HUDEP-2 (cell line): ENCODE measurements at regions not wholly inside any gene's neighbourhood (a gene's known extent, or its start where the extent isn't known, plus 50 kb on each side); places are given as distances from the start of the nearest gene placed in this dataset.
"Not testable (repeated sequence)": the region's sequence is repeated elsewhere in the genome, so short reads cannot be mapped to it uniquely, and the experiment has no call there.

Source experiments
- DNase-seq, 76 experiments: peaks; one replicate each; lab custom pipeline; 2025; ENCODE audit not compliant: unreplicated experiment in 76 of 76; lab: John Stamatoyannopoulos, UW

DNA sequence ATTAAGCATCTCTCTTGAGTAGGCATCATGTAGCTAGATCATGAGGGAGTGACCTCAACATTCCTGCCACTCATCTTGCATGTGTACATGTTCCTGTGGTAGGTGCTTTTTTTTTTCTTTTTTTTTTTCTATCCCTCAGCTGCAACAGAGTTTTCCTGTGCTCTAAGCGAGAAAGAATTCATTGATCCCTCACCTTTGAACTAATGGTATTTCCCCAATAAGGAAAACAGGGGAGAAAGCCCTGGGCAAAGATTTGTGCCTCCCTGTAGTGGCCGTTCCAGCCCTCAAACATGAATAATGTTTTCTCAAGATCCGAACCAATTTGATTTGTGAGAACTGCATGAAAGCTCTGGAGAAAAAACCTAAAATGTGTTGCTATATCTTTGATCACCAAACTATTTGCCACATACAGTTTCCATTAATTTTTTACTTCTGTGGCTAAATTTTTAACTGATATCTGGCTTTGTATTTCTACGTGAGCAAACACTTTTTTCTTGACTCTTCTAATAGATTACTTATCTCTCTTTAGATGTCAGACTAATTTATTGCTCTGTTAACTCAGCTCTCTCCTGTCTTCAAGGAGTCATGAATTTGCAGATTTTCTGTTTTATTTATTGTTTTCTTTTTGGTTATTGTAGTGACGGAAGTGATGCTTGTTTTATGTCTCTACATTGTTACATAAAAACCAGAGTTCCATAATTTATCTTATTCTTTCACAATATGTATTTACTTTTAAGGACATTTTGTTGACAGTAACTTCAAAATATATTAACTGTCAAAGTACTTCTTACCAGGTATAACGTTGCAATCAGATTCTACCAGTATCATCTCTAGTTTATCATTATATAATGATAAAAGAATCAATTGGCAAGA, 1396.5 kb downstream of the OTOL1 start:
- no peak for DNase-seq

DNA sequence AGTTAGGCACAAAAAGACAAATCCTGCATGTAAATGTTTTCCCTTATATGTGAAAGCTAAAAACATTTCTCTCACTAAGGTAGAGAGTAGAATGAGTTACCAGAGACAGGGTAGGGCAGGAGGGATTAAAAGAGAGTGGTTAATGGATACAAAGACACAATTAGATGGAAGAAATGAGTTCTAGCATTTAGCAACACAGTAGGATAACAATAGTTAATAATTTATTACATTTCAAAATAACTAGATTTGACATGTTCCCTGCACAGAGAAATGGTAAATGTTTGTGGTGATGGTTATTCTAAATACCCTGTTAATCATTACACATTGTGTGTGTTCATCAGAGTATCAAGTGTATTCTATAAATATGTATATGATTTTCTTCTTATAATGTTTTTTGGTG, 1400.7 kb downstream of the OTOL1 start:
- DNase-seq = no peak

DNA sequence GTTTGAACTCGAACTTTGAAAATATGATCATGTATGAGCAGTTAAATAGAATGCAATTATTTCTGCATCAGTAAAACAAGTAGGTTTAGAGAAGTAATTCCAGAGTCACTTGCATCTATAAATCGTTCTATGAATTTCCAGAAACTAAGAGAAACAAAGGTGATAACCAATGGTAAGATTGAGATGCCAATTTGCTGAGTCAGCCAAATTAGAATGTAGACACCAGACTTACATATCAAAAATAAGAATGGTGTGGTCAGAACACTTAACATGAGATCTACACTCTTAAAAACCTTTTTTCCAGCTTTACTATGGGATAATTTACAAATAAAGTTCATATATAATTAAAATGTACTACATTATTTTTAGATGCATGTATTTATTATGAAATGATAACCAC, 1435.9 kb downstream of the OTOL1 start:
- DNase-seq = no peak

DNA sequence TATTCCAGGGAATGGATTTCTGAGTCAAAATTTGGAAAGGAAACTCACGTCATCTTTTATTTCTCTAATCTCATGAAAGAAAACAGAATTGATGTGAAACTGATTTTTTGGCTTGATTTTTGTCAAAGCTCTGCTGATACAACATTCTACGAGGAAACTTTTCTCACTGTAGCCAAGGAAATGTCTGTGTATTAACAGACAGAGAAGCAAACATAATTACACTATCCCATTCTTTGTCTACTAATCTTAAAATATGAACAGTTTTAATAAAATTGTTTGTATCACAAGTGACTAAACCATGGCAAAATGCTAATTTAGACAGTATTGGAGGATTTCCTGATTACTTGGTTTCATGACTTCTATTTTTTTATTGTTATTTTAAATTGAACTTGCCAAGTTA, 1437.0 kb downstream of the OTOL1 start:
- DNase-seq = no peak

DNA sequence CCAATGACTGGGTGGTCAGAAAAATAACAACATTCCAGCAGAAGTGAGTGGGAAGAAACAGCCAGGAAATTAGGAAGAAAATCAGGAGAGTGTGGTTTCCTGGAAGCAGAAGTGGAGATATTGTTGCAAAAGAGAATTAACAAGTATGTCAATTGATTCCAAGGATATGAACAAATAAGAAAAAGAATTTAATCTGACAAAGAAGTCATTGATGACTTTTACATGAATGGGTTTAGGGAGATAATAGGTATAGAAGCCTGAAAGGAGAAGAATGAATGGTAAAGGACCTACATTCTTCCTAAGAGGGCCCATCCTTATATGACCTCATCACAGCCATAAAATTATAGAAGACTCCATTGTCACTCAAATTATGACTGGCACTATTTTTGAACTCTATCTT, 1440.1 kb downstream of the OTOL1 start:
- no peak for DNase-seq

DNA sequence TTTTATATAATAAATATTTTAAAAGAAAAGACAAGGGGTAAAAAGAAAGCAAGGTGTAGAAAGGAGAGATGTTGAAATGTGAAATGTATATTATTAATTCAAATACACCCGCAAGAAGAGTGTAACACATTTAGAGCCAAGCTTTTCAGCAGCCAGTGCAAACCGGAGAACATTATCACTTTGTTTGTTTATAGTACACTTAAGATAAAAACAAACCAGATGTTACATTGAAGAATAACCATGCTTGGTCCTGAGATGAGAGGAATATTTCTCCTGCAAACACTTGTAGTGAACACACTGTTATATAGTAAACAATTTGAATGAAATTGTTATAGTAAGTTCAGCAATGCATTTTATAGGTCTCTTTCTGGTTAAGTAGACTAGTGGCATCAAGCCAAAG, 1441.5 kb downstream of the OTOL1 start:
- no peak for DNase-seq

DNA sequence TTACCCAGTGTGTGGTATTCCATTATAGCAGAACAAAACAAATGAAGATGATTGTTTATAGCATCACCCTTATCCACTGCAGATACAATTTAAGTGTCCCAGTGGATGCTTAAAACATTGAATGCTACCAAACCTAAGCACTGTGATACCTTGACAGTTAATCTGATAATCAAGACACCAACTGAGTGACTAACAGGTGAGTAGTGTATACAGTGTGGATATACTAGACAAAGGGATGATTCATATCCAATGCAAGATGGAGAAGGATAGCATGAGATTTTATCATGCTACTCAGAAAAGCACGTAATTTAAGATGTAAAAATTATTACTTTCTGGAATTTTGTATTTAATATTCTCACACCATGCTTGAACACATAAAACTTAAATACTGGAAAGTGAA, 1449.0 kb downstream of the OTOL1 start:
- no peak for DNase-seq

DNA sequence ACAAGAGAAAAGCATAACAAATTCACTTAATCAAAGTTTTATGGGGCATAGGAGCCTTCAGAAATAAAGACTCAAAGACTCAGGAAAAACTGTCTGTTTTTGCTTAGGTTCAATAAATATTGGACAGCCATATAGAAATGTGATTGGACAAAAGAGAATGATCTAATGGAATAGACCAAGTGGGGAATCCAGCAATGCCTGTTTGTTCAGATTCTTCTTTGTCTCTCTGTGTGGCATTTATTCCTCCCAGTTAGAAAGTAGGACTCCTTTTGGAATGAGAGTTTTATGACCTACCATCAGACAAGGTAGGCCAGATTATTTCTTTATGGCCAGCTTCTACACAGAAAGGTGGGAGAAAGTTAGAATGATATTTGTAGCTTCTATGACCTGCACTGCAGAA, 1460.1 kb downstream of the OTOL1 start:
- DNase-seq = no peak

DNA sequence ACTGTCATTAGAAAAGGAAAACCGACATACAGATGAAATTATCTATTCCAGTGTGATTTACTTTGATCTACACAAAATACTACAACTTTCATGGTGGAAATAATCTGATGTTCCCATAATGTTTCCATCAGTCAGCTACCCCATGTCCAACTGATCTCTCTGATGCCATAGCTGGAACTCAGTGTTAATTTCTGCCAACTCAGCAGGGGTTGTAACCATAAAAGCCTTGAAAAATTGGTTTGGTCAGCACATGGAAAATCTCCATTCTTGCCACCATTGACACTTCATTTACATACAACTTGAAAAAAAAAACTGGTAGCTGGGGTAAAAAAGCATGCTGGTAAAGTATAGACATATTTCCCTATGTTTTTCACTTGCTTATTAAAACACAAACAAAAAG, 1463.7 kb downstream of the OTOL1 start:
- DNase-seq = no peak

DNA sequence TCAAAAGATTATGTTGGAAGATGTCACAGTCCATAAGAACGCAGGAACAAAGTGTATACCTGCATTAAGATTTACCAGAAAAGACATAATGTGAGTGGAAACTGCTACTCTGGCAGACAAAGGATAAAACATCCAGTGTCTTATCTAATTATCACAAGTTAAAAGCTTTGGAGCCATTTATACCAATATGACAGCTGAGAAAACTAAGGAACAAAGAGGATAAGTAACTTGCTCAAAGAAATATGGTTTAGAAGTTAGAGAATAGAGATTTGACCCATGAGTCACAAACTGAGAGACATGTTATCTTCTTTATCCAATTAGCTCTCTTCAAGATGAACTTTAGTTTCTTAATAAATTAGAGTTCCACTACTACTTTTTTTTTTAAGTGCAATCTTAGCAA, 1473.7 kb downstream of the OTOL1 start:
- DNase-seq = no peak

DNA sequence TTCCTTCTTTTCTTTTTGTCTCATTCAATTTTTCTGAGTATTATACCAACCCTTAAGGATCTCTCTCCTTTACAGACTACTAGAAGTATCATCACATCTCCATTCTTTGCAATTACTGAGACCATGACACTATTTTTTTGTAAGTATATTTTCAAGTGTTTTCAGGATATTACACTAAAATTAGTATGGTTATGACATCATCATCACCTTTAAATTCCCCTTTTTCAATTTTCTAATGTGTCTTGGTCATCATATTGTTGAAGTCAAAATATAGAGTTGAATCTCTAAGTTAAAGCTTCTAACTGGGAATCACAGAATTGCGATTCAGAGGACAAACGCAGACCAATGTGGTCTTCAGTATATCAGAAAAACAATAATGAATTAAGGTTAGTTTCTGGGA, 1475.1 kb downstream of the OTOL1 start:
- no peak for DNase-seq

DNA sequence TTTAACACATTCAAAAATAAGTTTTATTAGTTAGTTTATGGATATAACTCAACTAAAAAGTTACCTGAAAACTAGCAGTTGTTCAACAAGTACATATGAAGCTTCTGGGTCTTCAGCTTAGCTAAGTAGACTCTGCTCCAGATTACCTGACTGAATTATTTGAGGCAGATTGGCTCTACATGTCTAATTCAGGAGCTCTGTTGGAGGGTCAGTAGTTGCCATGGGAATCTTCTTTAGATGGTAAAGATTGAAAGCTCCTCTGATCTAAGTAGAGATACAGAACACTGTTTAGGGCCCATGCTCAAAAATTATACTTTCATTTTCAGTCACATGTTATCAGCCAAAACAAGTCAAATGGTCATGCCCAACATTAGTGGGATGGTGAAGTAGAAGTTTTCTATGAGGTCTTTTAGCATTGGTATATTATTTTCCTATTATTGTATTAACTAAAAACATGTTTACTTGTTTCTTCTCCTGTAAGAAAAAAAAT, 1476.9 kb downstream of the OTOL1 start:
- no peak for DNase-seq

DNA sequence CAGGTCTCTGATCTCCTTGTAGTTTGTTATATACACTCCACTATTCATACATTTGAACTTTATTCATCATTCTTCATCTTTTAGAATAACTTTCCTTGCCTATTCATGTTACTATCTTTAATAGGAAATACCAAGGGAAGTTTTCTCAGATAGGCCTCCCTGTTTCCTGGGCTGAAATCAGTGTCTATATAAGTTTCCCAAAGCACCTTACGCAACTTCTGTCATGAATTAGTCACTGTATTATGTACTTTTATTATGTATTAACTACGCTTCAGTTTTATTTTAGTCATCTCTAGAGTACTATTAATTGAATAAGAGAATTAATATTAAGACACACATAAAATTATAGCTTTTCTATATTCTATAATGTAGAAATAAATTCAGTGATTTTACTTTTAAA, 1481.5 kb downstream of the OTOL1 start:
- no peak for DNase-seq

DNA sequence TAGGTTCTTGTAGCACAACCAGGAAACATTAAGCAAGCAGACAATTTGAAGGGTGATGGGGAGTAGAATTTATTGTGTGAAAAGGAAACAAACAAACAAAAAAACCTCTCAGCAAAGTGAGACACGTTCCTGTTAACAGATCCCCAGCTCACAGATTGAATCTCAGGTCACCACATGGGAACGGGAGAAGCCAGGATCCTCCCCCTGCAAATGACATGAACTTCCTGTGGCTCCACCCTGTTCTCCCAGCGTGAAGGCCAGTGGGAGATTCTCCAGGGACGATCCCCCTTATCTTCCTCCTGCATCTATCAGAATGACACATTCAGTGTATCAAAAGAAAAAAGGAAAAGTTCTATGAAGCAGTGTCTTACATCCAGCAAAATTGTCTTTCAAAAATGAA, 1488.1 kb downstream of the OTOL1 start:
- no peak for DNase-seq

DNA sequence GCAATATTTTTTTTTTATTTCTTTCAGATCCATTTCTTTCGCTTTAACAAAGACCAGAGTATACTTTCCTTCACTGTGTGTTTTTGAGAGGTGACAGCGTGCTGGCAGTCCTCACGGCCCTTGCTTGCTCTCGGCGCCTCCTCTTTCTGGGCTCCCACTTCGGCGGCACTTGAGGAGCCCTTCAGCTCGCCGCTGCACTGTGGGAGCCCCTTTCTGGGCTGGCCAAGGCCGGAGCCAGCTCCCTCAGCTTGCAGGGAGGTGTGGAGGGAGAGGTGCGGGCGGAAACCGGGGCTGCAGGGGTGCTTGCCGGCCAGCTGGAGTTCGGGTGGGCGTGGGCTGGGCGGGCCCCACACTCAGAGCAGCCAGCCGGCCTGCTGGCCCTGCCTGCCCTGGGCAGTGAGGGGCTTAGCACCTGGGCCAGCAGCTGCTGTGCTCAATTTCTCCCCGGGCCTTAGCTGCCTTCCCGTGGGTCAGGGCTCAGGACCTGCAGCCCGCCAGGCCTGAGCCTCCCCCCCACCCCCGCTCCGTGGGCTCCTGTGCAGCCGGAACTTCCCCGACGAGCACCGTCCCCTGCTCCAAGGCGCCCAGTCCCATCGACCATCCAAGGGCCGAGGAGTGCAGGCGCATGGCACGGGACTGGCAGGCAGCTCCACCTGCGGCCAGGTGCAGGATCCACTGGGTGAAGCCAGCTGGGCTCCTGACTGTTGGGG, 1490.6 kb downstream of the OTOL1 start:
- not testable (repeated sequence) for DNase-seq

DNA sequence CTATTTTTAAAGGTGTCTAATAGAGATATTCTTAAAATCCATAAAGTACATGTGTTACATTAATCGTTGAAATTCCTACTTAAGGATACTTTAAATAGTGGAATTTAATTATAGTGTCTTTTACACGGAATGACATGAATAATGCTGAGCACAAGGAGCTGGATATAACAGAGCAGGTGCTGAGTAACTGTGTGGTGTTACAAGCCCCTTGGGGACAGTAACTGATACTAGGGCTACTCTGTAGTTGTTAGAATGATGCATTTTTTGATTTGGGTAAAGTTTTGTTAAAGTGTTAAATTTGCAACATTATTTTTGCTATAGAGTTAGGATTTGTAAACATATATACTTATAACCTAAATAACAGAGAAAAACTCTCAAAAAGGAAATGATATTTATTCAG, 1496.1 kb downstream of the OTOL1 start:
- DNase-seq = no peak

DNA sequence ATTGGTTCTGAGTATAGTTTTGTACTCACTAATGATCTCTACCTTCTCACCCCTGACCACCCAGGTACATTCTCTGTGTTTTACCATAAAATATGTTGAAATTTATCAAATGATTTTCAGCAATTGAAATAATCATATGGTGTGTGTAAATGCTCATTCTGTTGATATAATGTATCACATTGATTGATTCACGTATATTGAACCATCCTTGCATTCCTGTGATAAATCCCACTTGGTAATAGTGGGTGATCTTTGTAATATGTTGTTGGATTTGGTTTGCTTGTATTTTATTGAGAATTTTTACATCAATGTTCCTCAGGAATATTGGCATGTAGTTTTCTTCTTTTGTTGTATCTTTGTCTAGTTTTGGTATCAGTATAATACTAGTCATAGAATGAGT, 1497.6 kb downstream of the OTOL1 start:
- no peak for DNase-seq

DNA sequence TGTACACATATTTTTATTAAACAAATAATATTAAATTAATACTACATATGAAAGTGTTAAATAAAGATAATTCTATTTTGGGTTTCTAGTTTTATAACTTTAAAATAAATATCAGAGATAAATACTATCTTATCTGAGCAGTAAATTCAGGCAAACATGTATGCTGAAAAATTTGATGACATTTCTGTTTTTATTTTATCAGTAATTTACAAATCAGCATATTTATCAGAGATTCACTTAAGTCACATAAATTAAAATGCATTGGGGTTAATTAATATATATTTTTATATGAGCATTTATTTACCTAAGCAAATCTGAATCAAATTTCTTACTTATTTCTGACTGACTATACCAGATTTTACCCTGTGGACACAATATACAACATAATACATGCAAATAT, 1499.8 kb downstream of the OTOL1 start:
- DNase-seq = no peak

DNA sequence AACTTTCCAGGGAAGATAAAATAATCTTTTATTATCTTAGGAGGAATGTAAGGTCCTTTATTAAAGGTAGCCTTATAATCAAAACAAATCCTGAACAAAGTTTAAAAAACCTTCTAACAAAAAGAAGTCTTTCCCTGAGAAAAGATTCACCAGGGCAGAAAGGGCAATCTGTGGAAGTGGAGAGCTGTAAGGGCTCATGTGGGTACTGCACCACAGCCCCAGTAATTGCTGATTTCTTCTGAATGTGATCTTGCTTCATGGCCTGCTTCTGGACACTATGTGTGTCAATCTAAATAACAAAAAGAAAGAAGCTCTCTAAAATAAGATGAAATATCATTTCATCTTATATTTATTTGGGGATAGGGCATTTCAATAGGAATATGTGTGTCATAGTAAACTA, 1501.6 kb downstream of the OTOL1 start:
- no peak for DNase-seq

DNA sequence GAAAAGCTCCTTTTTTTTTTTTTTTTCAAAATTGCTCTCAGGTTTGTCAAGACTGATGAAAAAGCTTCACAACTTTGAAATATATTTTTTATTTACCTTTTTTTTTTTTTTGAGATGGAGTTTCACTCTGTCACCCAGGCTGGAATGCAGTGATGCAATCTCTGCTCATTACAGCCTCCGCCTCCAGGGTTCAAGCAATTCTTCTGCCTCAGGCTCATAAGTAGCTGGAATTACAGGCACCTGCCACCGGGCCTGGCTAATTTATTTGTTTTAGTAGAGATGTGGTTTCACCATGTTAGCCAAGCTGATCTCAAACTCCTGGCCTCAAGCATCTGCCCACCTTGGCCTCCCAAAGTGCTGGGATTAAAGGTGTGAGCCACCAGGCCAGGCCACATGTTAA, 1515.0 kb downstream of the OTOL1 start:
- no peak for DNase-seq

DNA sequence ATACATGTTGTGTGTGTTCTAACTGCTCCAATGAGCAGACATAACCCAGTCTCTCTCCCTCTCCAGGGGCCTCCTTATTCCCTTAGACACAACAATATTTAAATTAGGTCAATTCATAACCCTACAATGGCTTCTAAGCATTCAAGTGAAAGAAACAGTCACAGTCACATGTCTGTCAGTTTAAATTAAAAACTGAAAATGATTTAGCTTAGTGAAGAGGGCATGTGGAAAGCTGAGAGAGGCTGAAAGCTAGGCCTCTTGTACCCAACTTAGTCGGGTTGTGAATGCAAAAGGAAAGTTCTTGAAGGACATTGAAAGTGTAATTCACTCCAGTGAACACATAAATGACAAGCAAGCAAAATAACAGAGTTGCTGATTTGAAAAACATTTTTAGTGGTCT, 1519.6 kb downstream of the OTOL1 start:
- no peak for DNase-seq

DNA sequence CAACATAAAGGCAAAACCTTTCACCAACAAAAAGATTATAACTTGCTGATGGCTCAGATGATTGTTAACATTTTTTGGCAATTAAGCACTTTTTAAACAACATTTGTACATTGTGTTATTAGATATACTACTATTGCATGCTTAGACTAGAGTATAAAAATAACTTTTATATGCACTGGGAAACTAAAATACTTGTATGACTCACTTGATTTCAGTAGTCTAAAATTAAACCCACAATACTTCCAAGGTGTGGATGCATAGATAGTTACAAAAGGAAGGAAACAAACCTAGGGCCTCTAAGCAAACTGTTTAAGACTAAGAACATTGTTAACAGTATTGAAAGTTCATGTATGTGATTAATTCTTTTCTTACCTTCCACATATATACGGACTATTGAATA, 1521.5 kb downstream of the OTOL1 start:
- no peak for DNase-seq
